ENCODE measurements at regions not wholly inside any gene's neighbourhood (a gene's known extent, or its start where the extent isn't known, plus 50 kb on each side); places are given as distances from the start of the nearest gene placed in this dataset.
"Not testable (repeated sequence)": the region's sequence is repeated elsewhere in the genome, so short reads cannot be mapped to it uniquely, and the experiment has no call there.

DNA sequence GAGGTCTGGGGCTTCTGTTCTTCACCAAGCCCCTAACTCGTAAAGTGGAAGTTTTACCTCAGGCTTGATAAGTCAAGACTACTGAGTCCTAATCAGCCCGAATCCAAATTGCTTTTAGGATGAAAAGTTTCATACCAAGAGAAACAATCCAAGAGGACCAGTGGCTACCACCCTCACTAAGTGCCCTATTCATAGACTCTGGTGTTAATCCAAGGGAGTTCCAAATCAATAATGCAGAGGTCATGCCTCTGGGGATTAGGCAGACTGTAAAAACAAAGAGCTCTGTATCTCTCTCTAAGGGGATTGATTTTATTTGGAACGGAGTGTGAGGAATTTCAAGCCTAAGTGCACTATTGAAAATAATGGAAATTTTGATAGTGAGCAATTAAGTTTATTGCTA lies 76.3 kb upstream of the LMNTD1 start:
- Histone ChIP-seq H3K4me1 (no peaks in the 10 kb centered on the region), H3K27ac (no peak overlapping the region), H3K36me3 (no peaks in the 10 kb centered on the region), H3K27me3 (no peaks in the 10 kb centered on the region), H3K9me3 (no peaks in the 10 kb centered on the region), H3K4me3 (no peak overlapping the region)
- no peak for DNase-seq
- intact Hi-C loops (cut with DNase I; ENCODE audit: low total_unique reads): no loop called here
- TF ChIP-seq POLR2A (IDR thresholded peaks at IDR 0.05): no peak
- TF ChIP-seq, protein P1, sequence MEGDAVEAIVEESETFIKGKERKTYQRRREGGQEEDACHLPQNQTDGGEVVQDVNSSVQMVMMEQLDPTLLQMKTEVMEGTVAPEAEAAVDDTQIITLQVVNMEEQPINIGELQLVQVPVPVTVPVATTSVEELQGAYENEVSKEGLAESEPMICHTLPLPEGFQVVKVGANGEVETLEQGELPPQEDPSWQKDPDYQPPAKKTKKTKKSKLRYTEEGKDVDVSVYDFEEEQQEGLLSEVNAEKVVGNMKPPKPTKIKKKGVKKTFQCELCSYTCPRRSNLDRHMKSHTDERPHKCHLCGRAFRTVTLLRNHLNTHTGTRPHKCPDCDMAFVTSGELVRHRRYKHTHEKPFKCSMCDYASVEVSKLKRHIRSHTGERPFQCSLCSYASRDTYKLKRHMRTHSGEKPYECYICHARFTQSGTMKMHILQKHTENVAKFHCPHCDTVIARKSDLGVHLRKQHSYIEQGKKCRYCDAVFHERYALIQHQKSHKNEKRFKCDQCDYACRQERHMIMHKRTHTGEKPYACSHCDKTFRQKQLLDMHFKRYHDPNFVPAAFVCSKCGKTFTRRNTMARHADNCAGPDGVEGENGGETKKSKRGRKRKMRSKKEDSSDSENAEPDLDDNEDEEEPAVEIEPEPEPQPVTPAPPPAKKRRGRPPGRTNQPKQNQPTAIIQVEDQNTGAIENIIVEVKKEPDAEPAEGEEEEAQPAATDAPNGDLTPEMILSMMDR (IDR thresholded peaks at IDR 0.05): no peak

DNA sequence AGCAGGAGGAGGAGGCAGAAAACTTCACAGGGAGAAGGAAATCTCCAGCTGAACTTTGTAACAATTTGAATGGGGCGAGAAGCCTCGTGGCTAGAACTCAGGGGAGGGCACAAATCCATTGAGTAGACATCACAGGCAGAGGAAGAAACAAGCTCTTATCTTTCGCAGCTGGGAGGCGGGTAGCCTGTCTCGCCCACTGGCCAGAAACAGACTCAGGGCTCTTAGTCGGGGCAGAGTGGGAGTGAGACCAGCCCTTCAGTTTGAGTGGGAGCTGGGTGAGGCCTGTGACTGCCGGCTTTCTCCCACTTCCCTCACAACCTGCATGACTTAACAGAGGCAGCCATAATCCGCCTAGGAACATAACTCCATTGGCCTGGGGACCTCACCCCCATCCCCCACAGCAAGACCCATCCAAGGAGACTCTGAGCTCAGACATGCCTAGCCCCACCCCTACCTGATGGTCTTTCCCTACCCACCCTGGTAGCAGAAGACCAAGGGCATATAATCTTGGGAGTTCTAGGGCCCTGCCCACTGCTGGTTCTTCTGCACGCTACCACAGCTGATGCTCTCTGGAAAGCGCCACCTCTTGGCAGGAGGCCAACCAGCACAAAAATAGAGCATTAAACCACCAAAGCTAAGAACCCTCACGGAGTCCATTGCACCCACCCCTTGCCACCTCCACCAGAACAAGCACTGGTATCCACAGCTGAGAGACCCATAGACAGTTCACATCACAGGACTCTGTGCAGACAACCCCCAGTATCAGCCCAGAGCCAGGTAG lies 77.8 kb upstream of the LMNTD1 start:
- DNase-seq; H3K27me3 ChIP-seq; intact Hi-C loops (cut with DNase I; ENCODE audit: low total_unique reads); H3K4me3 ChIP-seq; H3K27ac ChIP-seq; H3K4me1 ChIP-seq; H3K9me3 ChIP-seq; H3K36me3 ChIP-seq: not testable (repeated sequence)

- intact Hi-C loops (cut with DNase I; ENCODE audit: low total_unique reads); H3K4me3 ChIP-seq; H3K27ac ChIP-seq; H3K27me3 ChIP-seq; H3K36me3 ChIP-seq; H3K4me1 ChIP-seq; H3K9me3 ChIP-seq; DNase-seq: not testable (repeated sequence)
These were observed 80.1 kb upstream of the LMNTD1 start for GRCh38 chr12:25633149-25633548.

GRCh38 chr12:25637752-25638151 lies 84.7 kb upstream of the LMNTD1 start:
- Histone ChIP-seq H3K4me1 (no peaks in the 10 kb centered on the region), H3K36me3 (no peaks in the 10 kb centered on the region), H3K27ac (no peak overlapping the region), H3K27me3 (no peaks in the 10 kb centered on the region), H3K9me3 (no peaks in the 10 kb centered on the region), H3K4me3 (no peak overlapping the region)
- intact Hi-C loops (cut with DNase I; ENCODE audit: low total_unique reads): no loop called here
- no peak for DNase-seq
- no peak for TF ChIP-seq POLR2A (IDR thresholded peaks at IDR 0.05)
- TF ChIP-seq, protein P1 (IDR thresholded peaks at IDR 0.05): no peak

DNA sequence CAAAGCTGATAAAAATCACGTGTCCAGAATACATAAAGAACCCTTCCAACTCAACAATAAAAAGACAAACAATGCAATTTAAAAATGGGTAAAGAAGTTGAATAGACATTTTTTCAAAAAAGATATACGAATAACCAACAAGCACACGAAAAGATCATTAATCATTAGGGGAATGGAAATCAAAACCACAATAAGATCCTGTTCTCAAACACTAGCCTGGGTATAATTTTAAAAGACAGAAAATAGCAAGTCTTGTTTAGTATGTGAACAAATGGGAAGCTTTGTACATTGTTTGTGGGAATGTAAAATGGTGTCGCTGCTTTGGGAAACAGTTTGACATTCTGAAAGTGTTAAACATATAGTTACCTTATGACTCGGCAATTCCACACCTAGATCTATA lies 86.3 kb upstream of the LMNTD1 start:
- DNase-seq: no peak
- H3K36me3 ChIP-seq: no peaks in the 10 kb centered on the region
- H3K4me1 ChIP-seq: no peaks in the 10 kb centered on the region
- no peaks in the 10 kb centered on the region for H3K27me3 ChIP-seq
- H3K4me3 ChIP-seq: no peak overlapping the region
- TF ChIP-seq, protein P1 (IDR thresholded peaks at IDR 0.05): no peak
- TF ChIP-seq POLR2A (IDR thresholded peaks at IDR 0.05): no peak
- no peaks in the 10 kb centered on the region for H3K9me3 ChIP-seq
- intact Hi-C loops (cut with DNase I; ENCODE audit: low total_unique reads): no loop called here
- H3K27ac ChIP-seq: no peak overlapping the region

GRCh38 chr12:25644979-25645378 lies 91.9 kb upstream of the LMNTD1 start:
- DNase-seq: no peak
- intact Hi-C loops (cut with DNase I; ENCODE audit: low total_unique reads): no loop called here
- H3K9me3 ChIP-seq: no peaks in the 10 kb centered on the region
- H3K4me3 ChIP-seq: no peak overlapping the region
- no peak for TF ChIP-seq POLR2A (IDR thresholded peaks at IDR 0.05)
- TF ChIP-seq, protein P1 (IDR thresholded peaks at IDR 0.05): no peak
- no peaks in the 10 kb centered on the region for H3K27me3 ChIP-seq
- H3K4me1 ChIP-seq: no peaks in the 10 kb centered on the region
- no peaks in the 10 kb centered on the region for H3K36me3 ChIP-seq
- H3K27ac ChIP-seq: no peak overlapping the region
